ENCODE measurements at regions not wholly inside any gene's neighbourhood (a gene's known extent, or its start where the extent isn't known, plus 50 kb on each side); places are given as distances from the start of the nearest gene placed in this dataset.

GRCh38 chr4:126869967-126870366, 762.8 kb upstream of the INTU start:
- H3K9me3 Mint-ChIP-seq = peaks cover 15% of the 10 kb centered on the region
- no peak for TF ChIP-seq CTCF (IDR thresholded peaks at IDR 0.05)
- POLR2A ChIA-PET = no interaction called here
- intact Hi-C loops (cut with micrococcal nuclease) = no loop called here
- H3K4me1 Mint-ChIP-seq (ENCODE audit: low read depth) = no peaks in the 10 kb centered on the region
- no peaks in the 10 kb centered on the region for H3K27me3 Mint-ChIP-seq
- DNase-seq = no peak
- no peak for ATAC-seq
- CTCF ChIA-PET = no interaction called here
- H3K27ac Mint-ChIP-seq = no peak overlapping the region
- H3K4me3 Mint-ChIP-seq = no peak overlapping the region
- no peaks in the 10 kb centered on the region for H3K36me3 Mint-ChIP-seq (ENCODE audit: low read depth)

DNA sequence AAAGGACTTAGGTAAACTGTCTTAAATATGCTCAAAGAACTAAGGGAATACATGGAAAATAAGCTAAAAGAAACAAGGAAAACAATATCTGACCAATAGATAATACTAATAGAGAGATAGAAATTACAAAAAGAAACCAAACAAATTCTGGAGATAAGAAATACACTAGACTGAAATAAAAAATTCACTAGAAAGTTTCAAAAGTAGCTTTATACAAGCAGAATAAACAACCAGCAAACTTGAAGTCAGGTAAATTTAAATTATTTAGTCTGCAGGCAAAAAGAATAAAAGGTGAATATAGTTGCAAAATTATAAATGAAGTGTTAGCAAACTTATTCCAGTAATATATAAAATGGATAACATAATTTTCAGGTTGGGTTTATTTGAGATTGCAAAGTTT, 760.9 kb upstream of the INTU start:
- H3K36me3 Mint-ChIP-seq (ENCODE audit: low read depth) = no peaks in the 10 kb centered on the region
- H3K4me1 Mint-ChIP-seq (ENCODE audit: low read depth) = no peaks in the 10 kb centered on the region
- no peak overlapping the region for H3K4me3 Mint-ChIP-seq
- DNase-seq (no peak), ATAC-seq (no peak)
- H3K27me3 Mint-ChIP-seq = no peaks in the 10 kb centered on the region
- no peak for TF ChIP-seq CTCF (IDR thresholded peaks at IDR 0.05)
- peaks cover 15% of the 10 kb centered on the region for H3K9me3 Mint-ChIP-seq
- CTCF ChIA-PET = no interaction called here
- no peak overlapping the region for H3K27ac Mint-ChIP-seq
- intact Hi-C loops (cut with micrococcal nuclease) = no loop called here
- POLR2A ChIA-PET = no interaction called here

DNA sequence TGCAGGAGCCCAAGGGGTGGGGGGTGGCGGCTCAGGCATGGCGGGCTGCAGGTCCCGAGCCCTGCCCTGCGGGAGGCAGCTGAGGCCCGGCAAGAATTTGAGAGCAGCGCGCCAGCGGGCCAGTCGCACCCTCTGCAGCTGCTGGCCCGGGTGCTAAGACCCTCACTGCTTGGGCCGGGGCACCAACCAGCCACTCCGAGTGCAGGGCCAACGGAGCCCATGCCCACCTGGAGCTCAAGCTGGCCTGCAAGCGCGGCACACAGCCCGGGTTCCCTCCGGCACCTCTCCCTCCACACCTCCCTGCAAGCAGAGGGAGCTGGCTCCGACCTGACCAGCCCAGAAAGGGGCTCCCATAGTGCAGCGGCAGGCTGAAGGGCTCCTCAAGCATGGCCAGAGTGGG, 758.2 kb upstream of the INTU start:
- H3K36me3 Mint-ChIP-seq (ENCODE audit: low read depth) = no peaks in the 10 kb centered on the region

GRCh38 chr4:126888968-126889367, 743.8 kb upstream of the INTU start:
- DNase-seq = no peak
- no peak for TF ChIP-seq CTCF (IDR thresholded peaks at IDR 0.05)
- H3K27me3 Mint-ChIP-seq = no peaks in the 10 kb centered on the region
- ChIA-PET CTCF (no interaction called here), POLR2A (no interaction called here)
- no peak overlapping the region for H3K4me3 Mint-ChIP-seq
- no peak overlapping the region for H3K27ac Mint-ChIP-seq
- H3K4me1 Mint-ChIP-seq (ENCODE audit: low read depth) = no peaks in the 10 kb centered on the region
- peaks cover 6% of the 10 kb centered on the region for H3K9me3 Mint-ChIP-seq
- intact Hi-C loops (cut with micrococcal nuclease) = no loop called here
- H3K36me3 Mint-ChIP-seq (ENCODE audit: low read depth) = no peaks in the 10 kb centered on the region
- no peak for ATAC-seq

More for the DNA sequence above, 758.2 kb upstream of the INTU start:
- intact Hi-C loops (cut with micrococcal nuclease) = no loop called here
- ChIA-PET POLR2A (no interaction called here), CTCF (no interaction called here)
- H3K4me3 Mint-ChIP-seq = no peak overlapping the region
- no peak overlapping the region for H3K27ac Mint-ChIP-seq
- ATAC-seq = no peak
- H3K9me3 Mint-ChIP-seq = peaks cover 21% of the 10 kb centered on the region
- no peaks in the 10 kb centered on the region for H3K27me3 Mint-ChIP-seq
- no peak for TF ChIP-seq CTCF (IDR thresholded peaks at IDR 0.05)
- no peaks in the 10 kb centered on the region for H3K4me1 Mint-ChIP-seq (ENCODE audit: low read depth)
- no peak for DNase-seq

DNA sequence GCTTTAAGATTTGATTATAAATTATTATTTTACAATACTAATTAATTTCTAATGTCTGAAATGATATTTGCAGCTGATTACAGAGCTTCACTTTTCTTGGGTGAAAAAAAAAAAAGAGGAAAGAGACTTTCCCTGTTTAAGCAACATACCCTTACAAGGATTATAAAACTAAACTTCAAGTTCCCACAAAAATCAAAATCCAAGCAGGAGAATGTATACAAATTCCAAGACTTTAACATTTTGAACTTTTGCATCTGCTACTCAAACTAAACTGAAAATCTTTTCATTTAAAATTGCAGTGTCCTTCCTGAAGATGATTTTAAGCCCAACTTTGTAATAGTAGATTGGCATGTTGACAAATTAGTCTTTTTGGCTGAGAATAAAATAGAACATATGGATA, 742.4 kb upstream of the INTU start:
- no peaks in the 10 kb centered on the region for H3K36me3 Mint-ChIP-seq (ENCODE audit: low read depth)
- ChIA-PET POLR2A (no interaction called here), CTCF (no interaction called here)
- no peak overlapping the region for H3K4me3 Mint-ChIP-seq
- no peak for TF ChIP-seq CTCF (IDR thresholded peaks at IDR 0.05)
- DNase-seq = no peak
- no peak overlapping the region for H3K27ac Mint-ChIP-seq
- peaks cover 6% of the 10 kb centered on the region for H3K9me3 Mint-ChIP-seq
- no peak for ATAC-seq
- intact Hi-C loops (cut with micrococcal nuclease) = no loop called here
- no peaks in the 10 kb centered on the region for H3K4me1 Mint-ChIP-seq (ENCODE audit: low read depth)
- no peaks in the 10 kb centered on the region for H3K27me3 Mint-ChIP-seq
